GM19035 (cell line): ENCODE measurements at regions not wholly inside any gene's neighbourhood (a gene's known extent, or its start where the extent isn't known, plus 50 kb on each side); places are given as distances from the start of the nearest gene placed in this dataset.

Experiments used
- ATAC-seq: cut with Tn5 transposase; IDR thresholded peaks from one replicate; pipeline ENCODE4 v1.9.1; 2021; ENCODE audit not compliant: unreplicated experiment

DNA sequence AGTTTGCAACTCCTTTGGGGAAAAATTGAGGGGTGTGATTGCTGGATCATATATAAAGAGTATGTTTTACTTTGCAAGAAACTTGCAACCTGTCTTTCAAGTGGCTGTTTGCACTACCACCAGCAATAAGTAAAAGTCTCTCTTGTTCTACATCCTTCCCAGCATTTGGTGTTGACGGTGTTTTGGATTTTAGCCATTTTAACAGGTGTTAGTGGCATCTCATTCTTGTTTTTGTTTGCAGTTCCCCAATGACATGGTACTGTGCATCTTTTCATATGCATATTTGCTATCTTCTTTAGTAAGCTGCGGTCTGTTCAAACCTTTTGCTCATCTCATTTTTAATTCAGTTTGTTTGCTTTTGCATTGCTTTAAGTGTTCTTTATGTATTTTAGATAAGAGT is 535.5 kb downstream of the LRRIQ3 start:
- ATAC-seq = no peak

DNA sequence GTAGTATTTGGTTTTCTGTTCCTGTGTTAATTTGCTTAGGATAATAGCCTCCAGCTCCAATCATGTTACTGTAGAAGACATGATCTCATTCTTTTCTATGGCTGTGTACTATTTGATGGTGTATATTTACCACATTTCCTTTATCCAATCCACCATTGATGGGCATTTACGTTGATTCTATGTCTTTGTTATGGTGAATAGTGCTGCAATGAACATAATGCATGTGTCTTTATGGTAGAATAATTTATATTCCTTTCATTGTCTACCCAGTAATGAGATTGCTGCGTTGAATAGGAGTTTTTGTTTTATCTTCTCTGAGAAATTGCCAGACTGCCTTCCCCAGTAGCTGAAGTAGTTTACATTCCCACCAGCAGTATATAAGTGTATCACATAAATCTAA is 538.8 kb downstream of the LRRIQ3 start:
- ATAC-seq = no peak

- no peak for ATAC-seq
Observed at GRCh38 chr1:73654714-73655113, 543.3 kb downstream of the LRRIQ3 start.

GRCh38 chr1:73644198-73644597 is 553.8 kb downstream of the LRRIQ3 start:
- ATAC-seq = no peak

GRCh38 chr1:73639494-73639893 is 558.5 kb downstream of the LRRIQ3 start:
- ATAC-seq = no peak

DNA sequence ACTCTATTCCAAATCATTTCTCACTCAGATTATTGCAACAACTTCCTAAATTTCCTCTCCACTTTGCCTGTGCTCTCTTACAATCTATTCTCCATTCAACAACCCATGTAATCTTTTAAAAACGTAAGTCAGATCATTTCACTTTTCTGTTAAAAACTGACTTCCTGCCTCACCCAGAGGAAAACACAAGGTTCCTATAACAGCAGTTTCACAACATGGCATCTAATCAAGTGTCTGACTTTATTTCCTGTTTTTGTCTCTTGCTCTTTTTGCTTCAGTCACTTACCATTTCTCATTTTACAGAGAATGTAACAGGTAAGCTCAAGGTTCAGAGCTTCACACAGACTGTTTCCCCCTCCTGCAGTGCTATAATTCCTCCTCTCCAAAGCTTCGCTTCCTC is 560.7 kb downstream of the LRRIQ3 start:
- no peak for ATAC-seq

DNA sequence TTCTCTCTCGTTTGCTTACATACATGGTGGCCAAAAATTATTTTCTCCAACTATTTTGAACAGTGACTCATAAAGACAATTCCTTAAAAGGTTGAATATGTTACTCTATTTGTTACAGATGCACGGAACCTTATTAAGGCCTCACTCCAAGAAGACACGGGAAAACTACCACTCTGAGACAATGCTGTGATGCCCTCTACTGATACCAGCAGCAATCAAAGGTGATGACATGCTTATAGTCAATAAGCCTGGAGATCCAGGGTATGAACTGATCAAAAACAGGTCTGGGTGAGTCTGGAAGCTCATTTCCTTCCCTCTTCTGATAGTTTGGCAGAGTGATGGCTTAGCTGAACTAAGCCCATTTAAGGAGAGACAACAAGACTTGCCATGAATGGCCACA is 563.0 kb downstream of the LRRIQ3 start:
- ATAC-seq = no peak

DNA sequence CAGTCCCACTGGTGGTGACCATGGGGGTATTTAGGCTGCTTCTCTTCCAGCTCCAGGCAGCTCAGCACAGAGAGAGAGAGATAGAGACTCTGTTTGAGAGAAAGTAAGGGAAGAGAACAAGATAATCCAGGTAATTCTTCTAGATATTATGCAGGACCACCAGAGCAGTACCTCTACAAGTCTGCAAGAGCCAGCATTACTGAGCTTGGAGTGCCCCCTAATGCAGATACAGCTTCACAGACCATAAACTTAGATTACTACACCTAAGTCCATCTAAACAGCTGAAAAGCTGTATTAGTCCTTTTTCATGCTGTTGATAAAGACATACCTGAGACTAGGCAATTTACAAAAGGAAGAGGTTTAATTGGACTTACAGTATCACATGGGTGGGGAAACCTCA is 570.3 kb downstream of the LRRIQ3 start:
- ATAC-seq = no peak

GRCh38 chr1:73626326-73626725 is 571.6 kb downstream of the LRRIQ3 start:
- ATAC-seq = no peak

DNA sequence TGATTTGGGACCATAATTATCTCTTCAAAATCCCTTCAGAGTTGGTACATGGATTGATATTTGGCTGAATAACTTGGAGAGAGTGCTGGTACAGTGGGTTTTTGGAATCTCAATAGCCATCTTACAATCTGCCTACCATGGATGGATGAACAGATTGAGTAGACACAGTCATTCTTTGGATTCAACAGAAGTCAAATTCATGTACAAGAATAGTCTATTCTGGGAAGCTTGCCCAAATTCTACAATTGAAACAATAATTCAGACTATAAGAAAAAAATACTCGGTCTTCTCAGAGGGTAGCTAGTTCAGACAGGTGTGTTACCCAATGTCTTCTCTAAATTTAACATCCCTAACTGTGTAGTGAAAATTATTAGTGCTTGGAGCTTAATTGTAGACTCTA is 574.0 kb downstream of the LRRIQ3 start:
- ATAC-seq = no peak

GRCh38 chr1:73617145-73617544 is 580.8 kb downstream of the LRRIQ3 start:
- ATAC-seq = no peak

DNA sequence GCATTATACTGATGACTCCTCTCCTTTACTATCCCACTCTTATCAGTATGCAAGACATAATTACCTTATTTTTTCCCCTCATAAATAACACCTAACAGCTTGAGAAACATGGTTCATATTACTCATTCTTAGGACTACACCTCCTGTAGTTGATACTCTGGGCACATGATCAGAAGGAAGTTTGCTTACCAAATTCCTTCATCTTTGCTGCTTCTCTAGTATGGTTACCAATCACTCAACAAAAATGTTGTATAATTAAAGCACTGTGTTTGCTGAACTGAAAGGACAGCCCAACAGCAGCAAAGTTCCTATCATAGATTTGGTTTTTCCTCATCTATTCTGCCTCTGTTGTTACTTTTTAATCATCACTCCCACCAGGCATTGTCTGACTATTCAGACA is 586.3 kb downstream of the LRRIQ3 start:
- ATAC-seq = no peak

DNA sequence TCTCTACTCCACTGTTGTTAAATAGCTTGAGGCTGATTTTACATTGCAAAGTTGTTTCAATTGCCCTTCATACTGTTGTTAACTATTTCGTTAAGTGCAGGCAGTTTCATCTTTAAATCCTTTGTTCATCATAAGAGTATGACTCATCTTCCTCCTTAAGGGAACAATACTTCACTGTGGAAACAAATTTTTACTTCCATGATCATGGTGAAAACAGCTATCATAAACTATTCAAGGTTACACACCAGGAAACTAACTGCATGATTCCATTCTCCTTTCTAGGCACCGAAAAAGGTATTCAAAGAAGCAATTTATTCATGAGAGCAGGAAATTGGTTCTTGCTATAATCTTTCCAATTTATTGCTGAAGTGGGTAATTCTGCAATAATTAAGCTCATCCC is 593.2 kb downstream of the LRRIQ3 start:
- no peak for ATAC-seq

GRCh38 chr1:73604211-73604610 is 593.8 kb downstream of the LRRIQ3 start:
- ATAC-seq = no peak

- ATAC-seq = no peak
Observed at GRCh38 chr1:73593804-73594203, 604.2 kb downstream of the LRRIQ3 start.

DNA sequence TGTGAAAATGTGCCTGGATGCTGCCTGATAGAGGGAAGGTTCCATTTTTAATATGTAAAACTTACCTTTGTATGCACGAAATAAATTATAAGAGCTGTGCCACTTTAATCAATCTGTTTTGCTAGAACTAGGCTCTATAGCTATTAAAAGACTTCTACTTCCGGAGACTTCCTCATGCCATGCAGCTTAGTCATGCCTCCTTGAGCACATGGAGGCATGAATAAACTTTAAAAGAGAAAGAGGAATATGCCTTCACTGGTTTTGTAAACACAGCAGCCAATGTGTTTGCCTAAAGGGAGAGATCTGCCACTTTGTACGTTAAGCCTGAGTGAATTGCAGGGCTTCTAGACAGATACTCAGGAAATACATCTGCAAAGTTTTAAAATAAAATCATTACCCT is 604.6 kb downstream of the LRRIQ3 start:
- no peak for ATAC-seq

DNA sequence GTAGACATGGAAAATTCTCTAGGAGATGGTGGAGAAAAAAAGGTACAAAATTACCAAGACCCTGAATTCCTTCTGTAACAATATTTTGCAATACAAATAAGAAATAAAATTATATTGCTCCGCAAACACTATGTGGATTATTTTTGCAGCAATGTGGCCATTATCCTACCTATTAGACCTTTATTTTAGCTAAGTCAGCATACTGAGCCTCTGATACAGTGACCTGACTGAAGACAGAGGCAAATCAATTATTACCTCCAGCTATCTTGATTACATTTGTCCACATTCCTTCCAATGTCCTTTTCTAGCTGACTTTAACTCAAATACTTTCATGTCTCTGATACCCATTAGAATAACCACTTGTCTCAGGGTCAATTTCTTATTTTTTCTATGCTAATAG is 610.9 kb downstream of the LRRIQ3 start:
- no peak for ATAC-seq

DNA sequence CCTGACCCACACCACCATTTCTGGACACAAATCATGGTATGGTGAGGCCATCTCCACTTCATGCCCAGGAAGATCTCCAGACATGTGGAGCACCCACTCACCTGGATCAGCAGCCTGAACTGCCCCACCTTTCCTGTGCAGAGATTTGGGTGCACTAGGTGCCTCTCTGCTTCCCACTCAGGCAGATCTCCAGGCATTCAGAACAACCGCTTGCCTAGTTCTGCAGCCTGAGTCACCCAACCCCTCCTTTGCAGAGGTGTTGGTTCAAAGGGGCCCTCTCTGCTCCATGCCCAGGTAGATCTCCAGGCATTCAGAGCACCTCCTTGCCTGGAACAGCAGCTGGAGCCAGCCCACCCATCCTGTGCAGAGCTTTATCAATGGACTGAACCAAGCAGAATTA is 620.8 kb downstream of the LRRIQ3 start:
- ATAC-seq = no peak

GRCh38 chr1:73576083-73576482 is 621.9 kb downstream of the LRRIQ3 start:
- no peak for ATAC-seq

- ATAC-seq = no peak
Observed at GRCh38 chr1:73564294-73564693, 633.7 kb downstream of the LRRIQ3 start.

- ATAC-seq = no peak
Observed at GRCh38 chr1:73556270-73556669, 641.7 kb downstream of the LRRIQ3 start.

GRCh38 chr1:73537400-73537799 is 660.6 kb downstream of the LRRIQ3 start:
- no peak for ATAC-seq

DNA sequence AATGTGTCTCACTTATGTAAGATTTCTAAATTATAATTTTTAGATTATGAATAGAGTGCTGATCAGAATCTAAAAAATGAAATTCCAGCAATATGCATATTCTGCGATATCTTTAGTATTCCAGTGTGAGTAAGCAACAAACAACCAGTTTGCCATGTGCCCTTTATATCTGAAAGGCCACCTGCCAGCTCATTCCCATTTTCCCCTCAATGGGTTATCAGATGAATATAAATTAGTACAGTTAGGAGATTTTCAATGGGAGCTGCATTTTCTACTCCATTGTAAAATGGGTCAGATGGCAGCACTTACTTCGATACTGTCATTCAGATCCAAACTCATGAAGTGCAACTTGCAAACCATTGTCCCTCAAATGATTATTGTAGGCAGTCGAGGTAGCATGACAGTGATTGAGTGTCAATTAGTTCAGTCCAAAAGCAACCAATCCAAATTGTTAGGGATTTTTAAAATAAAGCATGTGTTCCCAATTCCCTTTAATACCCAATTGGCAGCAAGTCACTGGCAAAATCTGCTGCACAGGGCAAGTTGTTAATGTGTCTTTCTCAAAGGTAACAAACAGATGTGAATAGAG is 680.3 kb downstream of the LRRIQ3 start:
- no peak for ATAC-seq

DNA sequence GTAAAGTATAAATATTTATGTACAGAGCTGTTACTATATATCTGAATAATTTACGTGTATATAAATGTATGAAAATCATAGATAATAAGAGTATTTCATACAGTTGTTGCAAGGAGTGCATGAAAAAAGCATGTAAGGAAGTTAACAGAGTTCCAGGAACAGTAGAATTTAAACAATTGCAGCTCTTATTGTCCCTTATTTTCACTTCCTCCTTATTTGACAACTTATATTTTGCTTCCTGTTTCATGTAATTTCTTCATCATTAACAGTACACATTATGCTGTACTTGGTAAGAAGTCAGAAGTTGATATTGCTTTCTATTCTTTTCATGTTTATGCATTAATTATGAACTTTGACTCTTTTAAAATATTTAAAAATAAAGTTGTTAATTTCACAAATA is 681.5 kb downstream of the LRRIQ3 start:
- no peak for ATAC-seq
